A549 (cell line): ENCODE measurements at regions not wholly inside any gene's neighbourhood (a gene's known extent, or its start where the extent isn't known, plus 50 kb on each side); places are given as distances from the start of the nearest gene placed in this dataset.

Experiments
- CBX8 ChIP-seq: fragments of 200-600 bp; sonication (generic); IDR thresholded peaks from 2 replicates; pipeline ENCODE4 v1.6.1; 2016
- CEBPB ChIP-seq, 2 experiments: fragments of >200 bp in 1 of 2; sonication (Bioruptor Twin) in 1 of 2; formaldehyde crosslinking in 1 of 2; IDR thresholded peaks; 2 replicates each; pipeline ENCODE4 v1.6.1; 2012 to 2016
- CHD4 ChIP-seq: fragments of 200-600 bp; sonication (generic); IDR thresholded peaks from 2 replicates; pipeline ENCODE4 v1.6.1; 2016; ENCODE audit warnings: antibody characterized with exemption, mild to moderate bottlenecking, borderline replicate concordance
- ELK1 ChIP-seq: fragments of 150-350 bp; IDR thresholded peaks from 2 replicates; pipeline ENCODE4 v1.6.1; 2014; ENCODE audit warnings: low read depth, mild to moderate bottlenecking, low read length
- EP300 ChIP-seq, 2 experiments: fragments of >200 bp; sonication (Bioruptor Twin); formaldehyde crosslinking; IDR thresholded peaks; 2 replicates in 1 of 2; 3 replicates in 1 of 2; pipeline ENCODE4 v1.6.1; 2016 to 2017
- HEYL ChIP-seq: fragments of 250-450 bp; sonication (Bioruptor Pico); IDR thresholded peaks from 2 replicates; pipeline ENCODE4 v1.8.0; 2021; ENCODE audit warnings: mild to moderate bottlenecking, moderate library complexity
- MAFK ChIP-seq: fragments of 450-650 bp; IDR thresholded peaks from 2 replicates; pipeline ENCODE4 v1.6.1; 2014; ENCODE audit not compliant: partially characterized antibody
- MYC ChIP-seq: IDR thresholded peaks from 2 replicates; pipeline ENCODE4 v1.6.1; 2012; ENCODE audit warnings: mild to moderate bottlenecking, inconsistent platforms, low read length, improper control_type of control experiment, borderline replicate concordance
- RAD21 ChIP-seq, 2 experiments: fragments of >200 bp in 1 of 2; sonication (Bioruptor Twin) in 1 of 2; formaldehyde crosslinking in 1 of 2; IDR thresholded peaks in 1 of 2; conservative IDR thresholded peaks in 1 of 2; 2 replicates in 1 of 2; 3 replicates in 1 of 2; pipeline ENCODE4 v1.6.1; 2012 to 2018; ENCODE audit warnings: inconsistent platforms in 1 of 2
- ZC3H11A ChIP-seq: fragments of 450-650 bp; IDR thresholded peaks from 2 replicates; pipeline ENCODE4 v1.6.1; 2014; ENCODE audit warnings: antibody characterized with exemption, mild to moderate bottlenecking
- TF ChIP-seq, protein P1 (sequence below): fragments of 200-600 bp; sonication (generic); IDR thresholded peaks from 2 replicates; pipeline ENCODE4 v1.6.1; 2016; ENCODE audit warnings: antibody characterized with exemption, mild to moderate bottlenecking, moderate library complexity
- TF ChIP-seq, protein P2 (sequence below): fragments of >200 bp; sonication (Bioruptor Twin); formaldehyde crosslinking; IDR thresholded peaks from 3 replicates; pipeline ENCODE4 v1.5.1; 2016

DNA sequence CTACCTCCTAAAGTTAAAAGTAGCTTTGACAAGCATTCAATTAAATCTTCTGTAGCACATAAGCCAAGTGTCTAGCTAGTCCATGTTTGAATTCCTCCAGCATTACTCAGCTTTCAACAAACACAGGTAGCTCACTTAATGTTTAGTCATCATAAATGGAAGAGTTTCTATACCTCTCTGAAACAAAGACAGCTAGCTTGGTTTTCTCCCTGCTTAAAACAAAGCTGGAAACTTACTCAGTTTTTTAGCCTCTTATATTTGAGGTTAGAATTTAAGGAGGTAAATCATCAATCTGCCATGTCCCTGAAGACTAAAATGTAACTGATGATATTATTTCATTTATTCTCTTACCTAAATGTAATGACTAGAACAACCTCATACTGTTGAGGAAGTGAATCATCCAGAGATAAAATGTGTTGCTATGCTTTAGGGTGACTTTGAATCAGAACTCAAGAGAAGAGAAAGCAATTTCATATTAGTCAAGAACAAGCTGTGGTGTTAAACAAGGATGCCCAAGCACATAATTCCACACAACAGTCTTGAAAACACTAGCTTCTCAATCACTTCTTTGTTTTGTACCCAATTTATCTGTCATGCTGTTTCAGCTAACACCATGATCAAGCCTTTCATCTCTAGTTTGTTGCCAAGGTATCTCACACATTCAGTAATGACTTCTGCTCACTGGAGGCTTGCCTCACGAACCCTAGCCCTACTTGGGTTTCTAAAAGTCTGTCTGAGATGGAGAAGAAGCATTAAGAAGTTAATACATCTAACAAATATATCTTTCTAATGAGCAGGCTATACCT, 251.9 kb downstream of the EPM2A start:
- TF ChIP-seq RAD21 (conservative IDR thresholded peaks at IDR 0.05 in 1 of 2, IDR thresholded peaks at IDR 0.05 in 1 of 2) = no peak
- TF ChIP-seq, protein P1, sequence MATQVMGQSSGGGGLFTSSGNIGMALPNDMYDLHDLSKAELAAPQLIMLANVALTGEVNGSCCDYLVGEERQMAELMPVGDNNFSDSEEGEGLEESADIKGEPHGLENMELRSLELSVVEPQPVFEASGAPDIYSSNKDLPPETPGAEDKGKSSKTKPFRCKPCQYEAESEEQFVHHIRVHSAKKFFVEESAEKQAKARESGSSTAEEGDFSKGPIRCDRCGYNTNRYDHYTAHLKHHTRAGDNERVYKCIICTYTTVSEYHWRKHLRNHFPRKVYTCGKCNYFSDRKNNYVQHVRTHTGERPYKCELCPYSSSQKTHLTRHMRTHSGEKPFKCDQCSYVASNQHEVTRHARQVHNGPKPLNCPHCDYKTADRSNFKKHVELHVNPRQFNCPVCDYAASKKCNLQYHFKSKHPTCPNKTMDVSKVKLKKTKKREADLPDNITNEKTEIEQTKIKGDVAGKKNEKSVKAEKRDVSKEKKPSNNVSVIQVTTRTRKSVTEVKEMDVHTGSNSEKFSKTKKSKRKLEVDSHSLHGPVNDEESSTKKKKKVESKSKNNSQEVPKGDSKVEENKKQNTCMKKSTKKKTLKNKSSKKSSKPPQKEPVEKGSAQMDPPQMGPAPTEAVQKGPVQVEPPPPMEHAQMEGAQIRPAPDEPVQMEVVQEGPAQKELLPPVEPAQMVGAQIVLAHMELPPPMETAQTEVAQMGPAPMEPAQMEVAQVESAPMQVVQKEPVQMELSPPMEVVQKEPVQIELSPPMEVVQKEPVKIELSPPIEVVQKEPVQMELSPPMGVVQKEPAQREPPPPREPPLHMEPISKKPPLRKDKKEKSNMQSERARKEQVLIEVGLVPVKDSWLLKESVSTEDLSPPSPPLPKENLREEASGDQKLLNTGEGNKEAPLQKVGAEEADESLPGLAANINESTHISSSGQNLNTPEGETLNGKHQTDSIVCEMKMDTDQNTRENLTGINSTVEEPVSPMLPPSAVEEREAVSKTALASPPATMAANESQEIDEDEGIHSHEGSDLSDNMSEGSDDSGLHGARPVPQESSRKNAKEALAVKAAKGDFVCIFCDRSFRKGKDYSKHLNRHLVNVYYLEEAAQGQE = no peak
- TF ChIP-seq, protein P2, sequence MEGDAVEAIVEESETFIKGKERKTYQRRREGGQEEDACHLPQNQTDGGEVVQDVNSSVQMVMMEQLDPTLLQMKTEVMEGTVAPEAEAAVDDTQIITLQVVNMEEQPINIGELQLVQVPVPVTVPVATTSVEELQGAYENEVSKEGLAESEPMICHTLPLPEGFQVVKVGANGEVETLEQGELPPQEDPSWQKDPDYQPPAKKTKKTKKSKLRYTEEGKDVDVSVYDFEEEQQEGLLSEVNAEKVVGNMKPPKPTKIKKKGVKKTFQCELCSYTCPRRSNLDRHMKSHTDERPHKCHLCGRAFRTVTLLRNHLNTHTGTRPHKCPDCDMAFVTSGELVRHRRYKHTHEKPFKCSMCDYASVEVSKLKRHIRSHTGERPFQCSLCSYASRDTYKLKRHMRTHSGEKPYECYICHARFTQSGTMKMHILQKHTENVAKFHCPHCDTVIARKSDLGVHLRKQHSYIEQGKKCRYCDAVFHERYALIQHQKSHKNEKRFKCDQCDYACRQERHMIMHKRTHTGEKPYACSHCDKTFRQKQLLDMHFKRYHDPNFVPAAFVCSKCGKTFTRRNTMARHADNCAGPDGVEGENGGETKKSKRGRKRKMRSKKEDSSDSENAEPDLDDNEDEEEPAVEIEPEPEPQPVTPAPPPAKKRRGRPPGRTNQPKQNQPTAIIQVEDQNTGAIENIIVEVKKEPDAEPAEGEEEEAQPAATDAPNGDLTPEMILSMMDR = no peak
- TF ChIP-seq MAFK = peak; percentile 93
- no peak for TF ChIP-seq CHD4
- TF ChIP-seq CBX8 = no peak
- no peak for TF ChIP-seq ELK1
- no peak for TF ChIP-seq EP300 (IDR thresholded peaks at IDR 0.05)
- TF ChIP-seq ZC3H11A = no peak
- TF ChIP-seq MYC = no peak
- TF ChIP-seq HEYL (CRISPR knock-in tag) = no peak
- TF ChIP-seq CEBPB (IDR thresholded peaks at IDR 0.05) = no peak
